Small intestine (tissue), 7 donors: ENCODE measurements at regions not wholly inside any gene's neighbourhood (a gene's known extent, or its start where the extent isn't known, plus 50 kb on each side); places are given as distances from the start of the nearest gene placed in this dataset.

Source experiments
- DNase-seq, 2 donors: peaks; one replicate each; pipeline versions ENCODE4 v3.0.0 to v3.0.0-alpha.2; 2013
- FAIRE-seq: peaks from 2 replicates; lab custom pipeline; 2012; peaks lifted over from hg19 to GRCh38; lab: Jason Lieb, UNC
- H3K27ac ChIP-seq, 3 donors: one replicate each; pipeline ENCODE4 v1.5.1; 2013; ENCODE audit warnings: low read length in 2 of 3, mild to moderate bottlenecking in 2 of 3, control low read depth in 1 of 3, inconsistent platforms in 1 of 3, low read depth in 1 of 3, moderate library complexity in 1 of 3
- H3K27me3 ChIP-seq, 3 donors: one replicate each; pipeline ENCODE4 v1.6.1; 2013; ENCODE audit warnings: low read length in 3 of 3, inconsistent platforms in 1 of 3; ENCODE audit not compliant: control insufficient read depth in 3 of 3, insufficient read depth in 3 of 3
- H3K36me3 ChIP-seq, 3 donors: one replicate each; pipeline ENCODE4 v1.6.1; 2013; ENCODE audit warnings: low read length in 3 of 3, inconsistent platforms in 1 of 3, low read depth in 1 of 3, mild to moderate bottlenecking in 1 of 3, moderate library complexity in 1 of 3; ENCODE audit not compliant: control insufficient read depth in 3 of 3, insufficient read depth in 2 of 3
- H3K4me1 ChIP-seq, 3 donors: one replicate each; pipeline ENCODE4 v1.6.1; 2013; ENCODE audit warnings: low read length in 2 of 3, inconsistent platforms in 1 of 3, low read depth in 1 of 3, mild to moderate bottlenecking in 1 of 3, moderate library complexity in 1 of 3; ENCODE audit not compliant: control insufficient read depth in 3 of 3, insufficient read depth in 2 of 3
- H3K4me3 ChIP-seq, 3 donors: one replicate each; pipeline ENCODE4 v1.5.1; 2013; ENCODE audit warnings: low read length in 3 of 3, control low read depth in 1 of 3, inconsistent platforms in 1 of 3, low read depth in 1 of 3, mild to moderate bottlenecking in 1 of 3, moderate library complexity in 1 of 3
- H3K9me3 ChIP-seq, 2 donors: one replicate each; pipeline ENCODE4 v1.6.1; 2013; ENCODE audit warnings: low read depth in 1 of 2, low read length in 1 of 2; ENCODE audit not compliant: control insufficient read depth in 2 of 2, insufficient read depth in 1 of 2
- WGBS, 3 donors: extraction: QIAGEN DNeasy Blood & Tissue Kit; methylation state at CpG; one replicate each; pipeline ENCODE4 v1.1.7; 2013; 5-methylcytosine and 5-hydroxymethylcytosine counted together
- donor health status: healthy with polysubstance abuse.
- donor health status: control.
- donor health status: control.
- donor health status: Bipolar disorder and iron deficiency.
- donor health status: healthy.

GRCh38 chr4:104758574-104758973 lies 263.9 kb upstream of the CXXC4 start:
- Histone ChIP-seq H3K27ac (no peak overlapping the region), H3K9me3 (no peaks in the 10 kb centered on the region), H3K36me3 (no peaks in the 10 kb centered on the region), H3K27me3 (no peaks in the 10 kb centered on the region), H3K4me3 (no peak overlapping the region), H3K4me1 (no peaks in the 10 kb centered on the region)
- no peak for DNase-seq
- no peak for FAIRE-seq
- WGBS, 3 donors, result 89 to 92% (median 89%) methylated on average over 2 of the region's 2 CpGs

DNA sequence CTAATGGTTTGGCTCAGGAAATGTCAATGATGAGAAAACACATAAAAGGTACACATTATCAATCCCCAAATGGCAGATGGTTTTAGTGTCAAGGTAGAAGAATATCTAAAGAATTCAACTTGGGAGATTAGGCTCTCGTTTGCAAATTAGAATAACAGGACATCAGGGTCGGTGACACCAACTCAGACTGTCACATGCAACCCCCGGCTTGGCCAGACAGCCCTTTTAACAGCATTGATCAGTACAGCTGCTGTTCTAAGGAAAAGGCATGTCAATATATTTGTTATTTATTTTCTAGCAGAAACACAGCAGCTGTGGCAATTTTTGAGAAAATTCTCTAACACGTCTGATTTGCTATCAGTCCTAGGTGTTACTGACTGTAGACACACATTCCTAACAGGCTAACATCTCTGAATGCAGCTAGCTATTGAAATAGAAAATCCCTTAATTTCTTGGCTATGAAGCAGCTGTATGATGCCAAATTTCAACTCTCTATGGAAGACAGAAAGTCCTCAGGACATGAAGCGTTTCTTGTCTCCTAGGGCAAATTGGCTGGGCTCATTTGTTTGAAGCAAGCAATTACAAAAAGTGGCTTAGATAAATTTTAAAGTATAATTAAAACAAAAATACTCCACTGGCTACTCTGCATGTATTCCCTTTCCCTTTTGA lies 269.0 kb upstream of the CXXC4 start:
- no peak for FAIRE-seq
- H3K27me3 ChIP-seq, result no peaks in the 10 kb centered on the region
- H3K4me3 ChIP-seq, result no peak overlapping the region
- no peaks in the 10 kb centered on the region for H3K9me3 ChIP-seq
- H3K27ac ChIP-seq, result no peak overlapping the region
- no peak for DNase-seq
- H3K36me3 ChIP-seq, result no peaks in the 10 kb centered on the region
- H3K4me1 ChIP-seq, result no peaks in the 10 kb centered on the region
- 24 to 38% (median 35%) methylated on average over 5 of the region's 5 CpGs for WGBS, 3 donors

- WGBS, 3 donors, result 85 to 89% (median 87%) methylated on average over 1 of the region's 1 CpG
- Histone ChIP-seq H3K36me3 (no peaks in the 10 kb centered on the region), H3K4me3 (no peak overlapping the region), H3K9me3 (no peaks in the 10 kb centered on the region), H3K27me3 (no peaks in the 10 kb centered on the region), H3K27ac (no peak overlapping the region), H3K4me1 (no peaks in the 10 kb centered on the region)
- no peak for DNase-seq
- no peak for FAIRE-seq
These were observed 272.0 kb upstream of the CXXC4 start for GRCh38 chr4:104766676-104767075.

DNA sequence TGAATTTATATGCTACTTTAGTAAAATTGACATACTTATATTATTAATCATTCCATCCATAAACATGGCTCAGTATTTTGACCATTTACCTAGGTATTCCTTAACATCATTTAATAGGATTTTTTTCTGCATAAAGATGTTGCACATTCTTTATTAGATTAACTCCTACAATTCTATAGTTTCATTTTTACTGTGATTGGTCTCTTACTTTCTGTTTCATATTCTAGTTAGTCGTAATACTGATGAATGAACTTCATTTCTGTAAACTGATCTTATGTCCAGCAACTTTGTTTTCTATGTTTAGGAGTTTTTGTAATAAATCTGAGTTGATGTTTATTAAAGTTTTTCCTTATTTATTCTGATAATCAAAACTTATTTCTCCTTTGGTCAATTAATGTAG lies 278.2 kb upstream of the CXXC4 start:
- H3K36me3 ChIP-seq, result no peaks in the 10 kb centered on the region
- no peaks in the 10 kb centered on the region for H3K4me1 ChIP-seq
- no peaks in the 10 kb centered on the region for H3K9me3 ChIP-seq
- WGBS, 3 donors, result 11 to 21% (median 16%) methylated on average over 1 of the region's 1 CpG
- H3K4me3 ChIP-seq, result no peak overlapping the region
- H3K27ac ChIP-seq, result no peak overlapping the region
- H3K27me3 ChIP-seq, result no peaks in the 10 kb centered on the region
- peak; percentile 74 for FAIRE-seq
- DNase-seq, result no peak

GRCh38 chr4:104795264-104795939 lies 300.7 kb upstream of the CXXC4 start:
- Histone ChIP-seq H3K36me3 (no peaks in the 10 kb centered on the region), H3K4me3 (no peak overlapping the region), H3K9me3 (no peaks in the 10 kb centered on the region), H3K27ac (no peak overlapping the region), H3K27me3 (no peaks in the 10 kb centered on the region), H3K4me1 (no peaks in the 10 kb centered on the region)
- 38 to 73% (median 43%) methylated on average over 2 of the region's 2 CpGs for WGBS, 3 donors
- no peak for DNase-seq
- FAIRE-seq, result no peak

- 83 to 90% (median 86%) methylated on average over 3 of the region's 3 CpGs for WGBS, 3 donors
- no peak for FAIRE-seq
These were observed 317.0 kb upstream of the CXXC4 start for GRCh38 chr4:104811727-104812126.

DNA sequence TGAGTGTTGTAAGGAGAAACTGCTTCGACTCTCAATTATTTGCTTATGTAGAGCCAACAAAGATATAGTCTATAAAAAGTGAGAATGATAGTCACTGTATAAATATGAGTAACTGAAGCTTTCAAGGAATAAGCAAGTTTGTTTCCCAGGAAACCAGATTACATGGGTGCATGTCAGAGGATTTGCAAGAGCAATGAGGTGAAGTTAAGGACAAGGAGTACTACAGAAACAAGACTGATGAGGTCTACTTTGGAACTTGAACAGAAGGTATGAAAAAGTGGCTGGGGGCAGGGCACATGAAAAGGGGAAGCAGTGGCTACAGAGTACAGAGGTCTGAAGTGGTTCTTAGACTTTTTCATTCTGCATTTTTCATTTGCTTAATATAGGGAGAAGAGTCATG lies 321.0 kb upstream of the CXXC4 start:
- no peaks in the 10 kb centered on the region for H3K9me3 ChIP-seq
- no peak for DNase-seq
- FAIRE-seq, result no peak
- H3K4me1 ChIP-seq, result no peaks in the 10 kb centered on the region
- H3K27me3 ChIP-seq, result no peaks in the 10 kb centered on the region
- 8 to 54% (median 31%) methylated on average over 1 of the region's 1 CpG for WGBS, 3 donors
- no peak overlapping the region for H3K4me3 ChIP-seq
- no peak overlapping the region for H3K27ac ChIP-seq
- no peaks in the 10 kb centered on the region for H3K36me3 ChIP-seq

More at GRCh38 chr4:104811727-104812126, 317.0 kb upstream of the CXXC4 start:
- DNase-seq, result no peak
- H3K27ac ChIP-seq, result no peak overlapping the region
- no peaks in the 10 kb centered on the region for H3K9me3 ChIP-seq
- no peaks in the 10 kb centered on the region for H3K36me3 ChIP-seq
- H3K4me3 ChIP-seq, result no peak overlapping the region
- no peaks in the 10 kb centered on the region for H3K27me3 ChIP-seq
- no peaks in the 10 kb centered on the region for H3K4me1 ChIP-seq

GRCh38 chr4:104818579-104818978 lies 323.9 kb upstream of the CXXC4 start:
- DNase-seq, result no peak
- Histone ChIP-seq H3K9me3 (no peaks in the 10 kb centered on the region), H3K27ac (no peak overlapping the region), H3K27me3 (no peaks in the 10 kb centered on the region), H3K4me3 (no peak overlapping the region), H3K36me3 (no peaks in the 10 kb centered on the region), H3K4me1 (no peaks in the 10 kb centered on the region)
- 59 to 77% (median 76%) methylated on average over 4 of the region's 4 CpGs for WGBS, 3 donors
- no peak for FAIRE-seq
